H1 (cell line): ENCODE measurements at regions not wholly inside any gene's neighbourhood (a gene's known extent, or its start where the extent isn't known, plus 50 kb on each side); places are given as distances from the start of the nearest gene placed in this dataset.

Experiments used
- CTCF ChIA-PET: fragments of 300-600 bp; sonication (Branson Sonifier 250); formaldehyde crosslinking; loops from one replicate; lab custom pipeline; 2021; ENCODE audit not compliant: partially characterized antibody; lab: Charles Lee
- POLR2A ChIA-PET: fragments of 300-600 bp; sonication (Branson Sonifier 250); formaldehyde crosslinking; loops from one replicate; lab custom pipeline; 2021; ENCODE audit warnings: inconsistent platforms; ENCODE audit not compliant: partially characterized antibody; lab: Charles Lee
- DNase-seq, 2 experiments: peaks; one replicate each; pipeline versions ENCODE4 v3.0.0 to v3.0.0-alpha.2; 2010 to 2022; ENCODE audit warnings: low spot score in 2 of 2, low read depth in 1 of 2, mixed read lengths in 1 of 2
- FAIRE-seq: peaks from 2 replicates; lab custom pipeline; 2011; peaks lifted over from hg19 to GRCh38; lab: Jason Lieb, UNC
- H2AFZ ChIP-seq: 2 replicates; pipeline ENCODE4 v1.8.1; 2012; ENCODE audit warnings: low read length, inconsistent platforms
- H2AK5ac ChIP-seq: 2 replicates; pipeline ENCODE4 v1.6.1; 2013; ENCODE audit warnings: low read depth, low read length
- H2BK120ac ChIP-seq: replicated peaks from 2 replicates; pipeline ENCODE3; 2013; ENCODE audit warnings: low read depth, low read length, inconsistent platforms
- H2BK12ac ChIP-seq: 2 replicates; pipeline ENCODE4 v1.6.1; 2013; ENCODE audit warnings: low read depth, low read length
- H2BK15ac ChIP-seq: 2 replicates; pipeline ENCODE4 v1.6.1; 2013; ENCODE audit warnings: low read length
- H2BK20ac ChIP-seq: 2 replicates; pipeline ENCODE4 v1.6.1; 2013; ENCODE audit warnings: low read length
- H2BK5ac ChIP-seq: 2 replicates; pipeline ENCODE4 v1.6.1; 2013; ENCODE audit warnings: low read depth, low read length
- H3K14ac ChIP-seq: 2 replicates; pipeline ENCODE4 v1.6.1; 2013; ENCODE audit warnings: inconsistent platforms; ENCODE audit not compliant: insufficient read length
- H3K18ac ChIP-seq: 2 replicates; pipeline ENCODE4 v1.6.1; 2013; ENCODE audit warnings: low read length; ENCODE audit errors: extremely low read depth
- H3K23ac ChIP-seq: 2 replicates; pipeline ENCODE4 v1.6.1; 2013; ENCODE audit warnings: inconsistent platforms; ENCODE audit not compliant: insufficient read length
- H3K23me2 ChIP-seq: 2 replicates; pipeline ENCODE4 v1.6.1; 2013; ENCODE audit warnings: low read depth, low read length
- H3K27ac ChIP-seq: 2 replicates; pipeline ENCODE4 v1.6.1; 2011; ENCODE audit warnings: low read depth, low read length, inconsistent platforms
- H3K27me3 ChIP-seq, 4 experiments: replicated peaks in 1 of 4; 1 replicate in 1 of 4; 2 replicates in 3 of 4; pipeline versions ENCODE4 v1.6.1 to v1.8.1; 2011 to 2013; ENCODE audit warnings: low read length in 3 of 4, mild to moderate bottlenecking in 3 of 4, inconsistent platforms in 2 of 4, mixed read lengths in 2 of 4, moderate library complexity in 1 of 4; ENCODE audit not compliant: control insufficient read depth in 3 of 4, insufficient read depth in 3 of 4; ENCODE audit errors: extremely low read depth in 1 of 4
- H3K36me3 ChIP-seq, 4 experiments: 2 replicates each; pipeline versions ENCODE4 v1.6.1 to v1.8.1; 2011 to 2013; ENCODE audit warnings: mild to moderate bottlenecking in 4 of 4, low read length in 3 of 4, moderate library complexity in 2 of 4, control low read depth in 1 of 4, inconsistent platforms in 1 of 4; ENCODE audit not compliant: insufficient read depth in 4 of 4, control insufficient read depth in 2 of 4
- H3K4ac ChIP-seq: replicated peaks from 2 replicates; pipeline ENCODE3; 2013; ENCODE audit warnings: low read length, low read depth, mixed read lengths, inconsistent platforms; ENCODE audit not compliant: insufficient read length
- H3K4me1 ChIP-seq, 4 experiments: replicated peaks in 1 of 4; 1 replicate in 1 of 4; 2 replicates in 3 of 4; pipeline versions ENCODE4 v1.6.1 to v1.8.1; 2011 to 2013; ENCODE audit warnings: low read length in 3 of 4, inconsistent platforms in 2 of 4, mixed read lengths in 1 of 4; ENCODE audit not compliant: insufficient read depth in 4 of 4, control insufficient read depth in 3 of 4
- H3K4me2 ChIP-seq, 2 experiments: 2 replicates each; pipeline versions ENCODE4 v1.6.1 to v1.8.1; 2011 to 2013; ENCODE audit warnings: low read depth in 2 of 2, low read length in 2 of 2, control low read depth in 1 of 2, inconsistent platforms in 1 of 2, mild to moderate bottlenecking in 1 of 2; ENCODE audit not compliant: insufficient read depth in 1 of 2
- H3K4me3 ChIP-seq, 4 experiments: fragments of 200-600, 300-600 bp in 1 of 4; sonication (generic), shearing (Covaris generic), sonication (Bioruptor Twin) in 1 of 4; 2 replicates each; pipeline versions ENCODE4 v1.5.1 to v1.8.1; 2011 to 2016; ENCODE audit warnings: low read length in 4 of 4, low read depth in 3 of 4, control low read depth in 2 of 4, inconsistent platforms in 2 of 4, mild to moderate bottlenecking in 2 of 4, mixed read lengths in 1 of 4, moderate library complexity in 1 of 4; ENCODE audit not compliant: insufficient read depth in 2 of 4; ENCODE audit errors: extremely low read depth in 1 of 4
- H3K56ac ChIP-seq: replicated peaks from 2 replicates; pipeline ENCODE3; 2013; ENCODE audit warnings: low read depth, mild to moderate bottlenecking, mixed read lengths, low read length, inconsistent platforms; ENCODE audit not compliant: insufficient read length
- H3K79me1 ChIP-seq: 2 replicates; pipeline ENCODE4 v1.6.1; 2013; ENCODE audit warnings: low read depth, low read length, control low read depth
- H3K79me2 ChIP-seq, 2 experiments: 2 replicates each; pipeline versions ENCODE4 v1.6.1 to v1.8.1; 2012 to 2013; ENCODE audit warnings: low read length in 2 of 2, mild to moderate bottlenecking in 2 of 2, inconsistent platforms in 1 of 2; ENCODE audit not compliant: insufficient read depth in 2 of 2, control insufficient read depth in 1 of 2
- H3K9ac ChIP-seq, 4 experiments: replicated peaks in 1 of 4; 1 replicate in 1 of 4; 2 replicates in 3 of 4; pipeline versions ENCODE4 v1.6.1 to v1.8.1; 2011 to 2013; ENCODE audit warnings: low read depth in 3 of 4, low read length in 3 of 4, control low read depth in 2 of 4, mild to moderate bottlenecking in 2 of 4, moderate library complexity in 2 of 4, inconsistent platforms in 1 of 4; ENCODE audit errors: extremely low read depth in 1 of 4
- H3K9me3 ChIP-seq, 2 experiments: 2 replicates each; pipeline versions ENCODE4 v1.6.1 to v1.8.1; 2012 to 2013; ENCODE audit warnings: mild to moderate bottlenecking in 2 of 2, moderate library complexity in 2 of 2, control low read depth in 1 of 2, inconsistent platforms in 1 of 2, low read depth in 1 of 2, low read length in 1 of 2, mixed read lengths in 1 of 2; ENCODE audit not compliant: insufficient read depth in 2 of 2
- H4K20me1 ChIP-seq, 2 experiments: replicated peaks in 1 of 2; 2 replicates each; pipeline versions ENCODE3 to v1.8.1; 2011 to 2013; ENCODE audit warnings: inconsistent platforms in 2 of 2, low read length in 2 of 2, mild to moderate bottlenecking in 1 of 2; ENCODE audit not compliant: insufficient read depth in 2 of 2, control insufficient read depth in 1 of 2
- H4K5ac ChIP-seq: 2 replicates; pipeline ENCODE4 v1.6.1; 2013; ENCODE audit warnings: low read length, low read depth, mixed read lengths, inconsistent platforms; ENCODE audit not compliant: insufficient read length
- H4K8ac ChIP-seq: 2 replicates; pipeline ENCODE4 v1.8.0; 2013; ENCODE audit warnings: mild to moderate bottlenecking, moderate library complexity, low read length, inconsistent platforms; ENCODE audit not compliant: insufficient read depth; ENCODE audit errors: extremely low read depth
- H4K91ac ChIP-seq: replicated peaks from 2 replicates; pipeline ENCODE3; 2013; ENCODE audit warnings: low read length, mixed read lengths, inconsistent platforms; ENCODE audit not compliant: insufficient read length
- E2F6 ChIP-seq: IDR thresholded peaks from 2 replicates; pipeline ENCODE4 v1.6.1; 2012; ENCODE audit warnings: inconsistent platforms
- EGR1 ChIP-seq: IDR thresholded peaks from 2 replicates; pipeline ENCODE4 v1.6.1; 2011; ENCODE audit warnings: low read depth, low read length, borderline replicate concordance
- HDAC6 ChIP-seq: IDR thresholded peaks from one replicate; pipeline ENCODE4 v1.7.1; 2012; ENCODE audit warnings: low read depth, mild to moderate bottlenecking, inconsistent platforms, low read length, moderate library complexity
- KDM1A ChIP-seq: fragments of 200-600, 300-600 bp; sonication (generic); IDR thresholded peaks from 2 replicates; pipeline ENCODE4 v1.7.1; 2016; ENCODE audit warnings: mild to moderate bottlenecking, low read length, borderline replicate concordance
- TAF1 ChIP-seq: IDR thresholded peaks from 2 replicates; pipeline ENCODE4 v1.6.1; 2011; ENCODE audit warnings: mild to moderate bottlenecking, low read depth, low read length
- WGBS, 2 experiments: shearing (Covaris generic) in 1 of 2; methylation state at CpG; one replicate each; pipeline versions ENCODE4 v1.1.6 to v1.1.7; 2013 to 2015; ENCODE audit warnings: low lambda C conversion rate in 2 of 2, mixed read lengths in 2 of 2, inconsistent platforms in 1 of 2, low coverage in 1 of 2, missing lambda C conversion rate in 1 of 2; ENCODE audit not compliant: insufficient replicate concordance in 2 of 2, insufficient coverage in 1 of 2, insufficient read length in 1 of 2; ENCODE audit errors: extremely low coverage in 1 of 2, missing lambda C conversion rate in 1 of 2; 5-methylcytosine and 5-hydroxymethylcytosine counted together

- no peak for DNase-seq
- no peak overlapping the region for H4K8ac ChIP-seq
- H3K4me1 ChIP-seq: no peaks in the 10 kb centered on the region
- 95% methylated on average over 1 of the region's 1 CpG; no CpG with 5 or more reads in 1 of the 2 experiments for WGBS, 2 experiments
- H3K18ac ChIP-seq: no peak overlapping the region
- no peak overlapping the region for H3K9ac ChIP-seq
- peaks cover 5% of the 10 kb centered on the region; the same call in 1 of the 2 replicates for H3K23me2 ChIP-seq
- H3K27me3 ChIP-seq: no peaks in the 10 kb centered on the region
- H2BK12ac ChIP-seq: no peak overlapping the region
- no peak overlapping the region for H3K4me2 ChIP-seq
- POLR2A ChIA-PET: no interaction called here
- H3K79me2 ChIP-seq: no peaks in the 10 kb centered on the region
- H2AFZ ChIP-seq: no peak overlapping the region
- H3K79me1 ChIP-seq: no peaks in the 10 kb centered on the region
- H3K4me3 ChIP-seq: no peak overlapping the region
- H4K20me1 ChIP-seq: peaks cover 0 to 2% of the 10 kb centered on the region in 2 experiments
- no peak overlapping the region for H3K27ac ChIP-seq
- no peak overlapping the region for H2BK15ac ChIP-seq
- no peak overlapping the region for H4K5ac ChIP-seq
- no peak overlapping the region for H2BK5ac ChIP-seq
- no peak overlapping the region for H2BK20ac ChIP-seq
- CTCF ChIA-PET: interaction anchor here (1.5 kb wide), 1 partner anchor 11 kb away, joined by 3 read pairs; no protein-coding TSS in a partner anchor
- H2AK5ac ChIP-seq: peak overlapping the region; percentile 65; the same call in 1 of the 2 replicates
- peaks cover 14 to 15% of the 10 kb centered on the region in 2 experiments; a peak in 3 of 4 replicates for H3K9me3 ChIP-seq
- H3K36me3 ChIP-seq: no peaks in the 10 kb centered on the region
- no peak overlapping the region for H3K4ac ChIP-seq
- H3K56ac ChIP-seq: no peak overlapping the region
- H4K91ac ChIP-seq: no peak overlapping the region
- H2BK120ac ChIP-seq: no peak overlapping the region
- H3K23ac ChIP-seq: no peak overlapping the region
- no peak overlapping the region for H3K14ac ChIP-seq
- FAIRE-seq: no peak
- TF ChIP-seq EGR1 (no peak), TAF1 (no peak), KDM1A (no peak), HDAC6 (no peak), E2F6 (no peak)
Measured at GRCh38 chr1:30464187-30464617, 259.2 kb downstream of the MATN1 start.
